Osteocyte (in vitro differentiated cells): ENCODE measurements at regions not wholly inside any gene's neighbourhood (a gene's known extent, or its start where the extent isn't known, plus 50 kb on each side); places are given as distances from the start of the nearest gene placed in this dataset.

Experiments
- DNase-seq: peaks from one replicate; pipeline ENCODE4 v3.0.0; 2021; ENCODE audit warnings: mixed read lengths; ENCODE audit not compliant: unreplicated experiment; ENCODE audit errors: extremely low spot score
- H3K27ac Mint-ChIP-seq: one replicate; pipeline ENCODE4 v1.8.0; 2021; ENCODE audit warnings: mild to moderate bottlenecking, mixed read lengths; ENCODE audit not compliant: unreplicated experiment
- H3K27me3 Mint-ChIP-seq: one replicate; pipeline ENCODE4 v1.8.0; 2021; ENCODE audit warnings: mixed read lengths; ENCODE audit not compliant: unreplicated experiment
- H3K36me3 Mint-ChIP-seq: one replicate; pipeline ENCODE4 v1.8.0; 2021; ENCODE audit warnings: mixed read lengths; ENCODE audit not compliant: unreplicated experiment
- H3K4me1 Mint-ChIP-seq: one replicate; pipeline ENCODE4 v1.8.0; 2021; ENCODE audit warnings: mixed read lengths; ENCODE audit not compliant: unreplicated experiment
- H3K4me3 Mint-ChIP-seq: one replicate; pipeline ENCODE4 v1.8.0; 2021; ENCODE audit warnings: mild to moderate bottlenecking, moderate library complexity, mixed read lengths; ENCODE audit not compliant: unreplicated experiment
- H3K9me3 Mint-ChIP-seq: one replicate; pipeline ENCODE4 v1.8.0; 2021; ENCODE audit warnings: mixed read lengths; ENCODE audit not compliant: unreplicated experiment
- CTCF ChIP-seq: fragments of 200-600 bp; sonication (generic); IDR thresholded peaks from 2 replicates; pipeline ENCODE4 v1.5.0; 2021; ENCODE audit warnings: antibody characterized with exemption, mild to moderate bottlenecking, moderate library complexity

GRCh38 chr4:145251391-145251790 is 71.0 kb upstream of the OTUD4 start:
- TF ChIP-seq CTCF = no peak
- DNase-seq = no peak

GRCh38 chr4:145248971-145249370 is 68.6 kb upstream of the OTUD4 start:
- Mint-ChIP-seq H3K4me1 (no peaks in the 10 kb centered on the region), H3K4me3 (no peak overlapping the region), H3K36me3 (no peaks in the 10 kb centered on the region), H3K27ac (no peak overlapping the region), H3K27me3 (peaks cover 29% of the 10 kb centered on the region), H3K9me3 (no peaks in the 10 kb centered on the region)
- DNase-seq = no peak
- no peak for TF ChIP-seq CTCF

More at GRCh38 chr4:145251391-145251790, 71.0 kb upstream of the OTUD4 start:
- Mint-ChIP-seq H3K36me3 (no peaks in the 10 kb centered on the region), H3K27ac (no peak overlapping the region), H3K27me3 (peaks cover 23% of the 10 kb centered on the region), H3K4me1 (no peaks in the 10 kb centered on the region), H3K9me3 (no peaks in the 10 kb centered on the region), H3K4me3 (no peak overlapping the region)

GRCh38 chr4:145248502-145248901 is 68.1 kb upstream of the OTUD4 start:
- TF ChIP-seq CTCF = no peak
- H3K27ac Mint-ChIP-seq = no peak overlapping the region
- H3K36me3 Mint-ChIP-seq = no peaks in the 10 kb centered on the region
- H3K27me3 Mint-ChIP-seq = peaks cover 29% of the 10 kb centered on the region
- H3K4me1 Mint-ChIP-seq = no peaks in the 10 kb centered on the region
- no peaks in the 10 kb centered on the region for H3K9me3 Mint-ChIP-seq
- no peak for DNase-seq
- no peak overlapping the region for H3K4me3 Mint-ChIP-seq

- Mint-ChIP-seq H3K27ac (no peak overlapping the region), H3K36me3 (no peaks in the 10 kb centered on the region), H3K4me3 (no peak overlapping the region), H3K27me3 (peaks cover 5% of the 10 kb centered on the region), H3K9me3 (no peaks in the 10 kb centered on the region), H3K4me1 (peaks cover 3% of the 10 kb centered on the region)
- TF ChIP-seq CTCF = peak; percentile 76
- DNase-seq = no peak
Observed at GRCh38 chr4:145234091-145234706, 53.8 kb upstream of the OTUD4 start.

- no peak for TF ChIP-seq CTCF
- DNase-seq = no peak
Observed at GRCh38 chr4:145231906-145232700, 51.7 kb upstream of the OTUD4 start.

More at GRCh38 chr4:145231906-145232700, 51.7 kb upstream of the OTUD4 start:
- Mint-ChIP-seq H3K4me1 (peaks cover 3% of the 10 kb centered on the region), H3K4me3 (no peak overlapping the region), H3K36me3 (no peaks in the 10 kb centered on the region), H3K27me3 (peaks cover 12% of the 10 kb centered on the region), H3K9me3 (no peaks in the 10 kb centered on the region), H3K27ac (no peak overlapping the region)
